ENCODE measurements at regions not wholly inside any gene's neighbourhood (a gene's known extent, or its start where the extent isn't known, plus 50 kb on each side); places are given as distances from the start of the nearest gene placed in this dataset.

DNA sequence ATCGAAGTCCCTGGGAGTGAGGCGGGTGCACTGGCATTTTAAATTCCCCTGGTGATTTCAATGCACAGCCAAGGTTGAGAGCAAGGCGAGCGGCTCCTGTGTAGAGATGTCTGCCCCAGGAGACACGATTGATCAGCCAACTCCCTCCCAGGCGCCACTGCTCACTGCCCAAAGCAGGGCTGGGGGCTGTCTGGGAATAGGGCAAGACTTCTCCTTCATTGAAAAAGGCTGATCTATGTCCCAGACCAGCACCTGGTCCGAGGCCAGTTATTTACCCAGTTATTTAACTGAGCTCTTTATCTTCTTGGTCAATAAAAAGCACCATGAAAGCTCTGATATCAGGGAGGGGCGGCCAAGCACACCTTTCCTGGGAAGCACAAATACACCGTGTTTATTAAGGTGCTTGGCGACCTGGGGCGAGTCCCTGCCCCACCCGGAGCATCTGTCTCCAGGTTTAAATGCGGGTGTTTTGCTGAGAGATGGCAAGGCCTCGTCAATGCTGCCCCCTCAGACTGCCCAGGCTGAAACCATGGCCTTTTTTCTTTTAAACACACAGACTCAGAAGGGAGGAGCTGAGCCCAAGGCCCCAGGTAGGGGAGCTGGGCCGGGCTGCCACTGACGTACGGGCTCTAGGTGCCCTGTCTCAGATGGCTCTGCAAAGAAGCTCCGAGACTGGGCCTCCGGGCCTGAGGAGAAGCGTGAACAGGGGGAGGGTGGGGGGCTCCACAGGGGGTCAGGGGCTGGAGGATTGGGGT is 73.9 kb upstream of the HPCAL1 start:
- TF ChIP-seq, protein P1, sequence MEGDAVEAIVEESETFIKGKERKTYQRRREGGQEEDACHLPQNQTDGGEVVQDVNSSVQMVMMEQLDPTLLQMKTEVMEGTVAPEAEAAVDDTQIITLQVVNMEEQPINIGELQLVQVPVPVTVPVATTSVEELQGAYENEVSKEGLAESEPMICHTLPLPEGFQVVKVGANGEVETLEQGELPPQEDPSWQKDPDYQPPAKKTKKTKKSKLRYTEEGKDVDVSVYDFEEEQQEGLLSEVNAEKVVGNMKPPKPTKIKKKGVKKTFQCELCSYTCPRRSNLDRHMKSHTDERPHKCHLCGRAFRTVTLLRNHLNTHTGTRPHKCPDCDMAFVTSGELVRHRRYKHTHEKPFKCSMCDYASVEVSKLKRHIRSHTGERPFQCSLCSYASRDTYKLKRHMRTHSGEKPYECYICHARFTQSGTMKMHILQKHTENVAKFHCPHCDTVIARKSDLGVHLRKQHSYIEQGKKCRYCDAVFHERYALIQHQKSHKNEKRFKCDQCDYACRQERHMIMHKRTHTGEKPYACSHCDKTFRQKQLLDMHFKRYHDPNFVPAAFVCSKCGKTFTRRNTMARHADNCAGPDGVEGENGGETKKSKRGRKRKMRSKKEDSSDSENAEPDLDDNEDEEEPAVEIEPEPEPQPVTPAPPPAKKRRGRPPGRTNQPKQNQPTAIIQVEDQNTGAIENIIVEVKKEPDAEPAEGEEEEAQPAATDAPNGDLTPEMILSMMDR (IDR thresholded peaks at IDR 0.05) = no peak
- TF ChIP-seq EP300 (IDR thresholded peaks at IDR 0.05) = no peak
